Type B pancreatic cell (in vitro differentiated cells): ENCODE measurements at regions not wholly inside any gene's neighbourhood (a gene's known extent, or its start where the extent isn't known, plus 50 kb on each side); places are given as distances from the start of the nearest gene placed in this dataset.

Experiments used
- DNase-seq: peaks from one replicate; pipeline ENCODE4 v3.0.0; 2021; ENCODE audit warnings: mixed read lengths; ENCODE audit not compliant: unreplicated experiment; ENCODE audit errors: extremely low spot score
- H3K27ac Mint-ChIP-seq: 2 replicates; pipeline ENCODE4 v1.8.0; 2021; ENCODE audit warnings: mild to moderate bottlenecking, mixed read lengths
- H3K27me3 Mint-ChIP-seq: 2 replicates; pipeline ENCODE4 v1.8.0; 2021; ENCODE audit warnings: mixed read lengths
- H3K36me3 Mint-ChIP-seq: 2 replicates; pipeline ENCODE4 v1.8.0; 2021; ENCODE audit warnings: mixed read lengths
- H3K4me1 Mint-ChIP-seq: one replicate; pipeline ENCODE4 v1.8.0; 2021; ENCODE audit warnings: mixed read lengths; ENCODE audit not compliant: unreplicated experiment
- H3K4me3 Mint-ChIP-seq: 2 replicates; pipeline ENCODE4 v1.8.0; 2021; ENCODE audit warnings: mild to moderate bottlenecking, mixed read lengths
- H3K9me3 Mint-ChIP-seq: 2 replicates; pipeline ENCODE4 v1.8.0; 2021; ENCODE audit warnings: mixed read lengths
- TF ChIP-seq, protein P1 (sequence below): fragments of 200-600 bp; sonication (generic); conservative IDR thresholded peaks from 2 replicates; pipeline ENCODE4 v1.5.0; 2021; ENCODE audit warnings: antibody characterized with exemption, mild to moderate bottlenecking

GRCh38 chr13:111614613-111615012, 294.2 kb downstream of the TEX29 start:
- Mint-ChIP-seq H3K4me3 (no peak overlapping the region), H3K27ac (no peak overlapping the region), H3K36me3 (no peaks in the 10 kb centered on the region), H3K4me1 (no peaks in the 10 kb centered on the region), H3K27me3 (peaks cover 25% of the 10 kb centered on the region), H3K9me3 (no peaks in the 10 kb centered on the region)
- no peak for DNase-seq
- TF ChIP-seq, protein P1, sequence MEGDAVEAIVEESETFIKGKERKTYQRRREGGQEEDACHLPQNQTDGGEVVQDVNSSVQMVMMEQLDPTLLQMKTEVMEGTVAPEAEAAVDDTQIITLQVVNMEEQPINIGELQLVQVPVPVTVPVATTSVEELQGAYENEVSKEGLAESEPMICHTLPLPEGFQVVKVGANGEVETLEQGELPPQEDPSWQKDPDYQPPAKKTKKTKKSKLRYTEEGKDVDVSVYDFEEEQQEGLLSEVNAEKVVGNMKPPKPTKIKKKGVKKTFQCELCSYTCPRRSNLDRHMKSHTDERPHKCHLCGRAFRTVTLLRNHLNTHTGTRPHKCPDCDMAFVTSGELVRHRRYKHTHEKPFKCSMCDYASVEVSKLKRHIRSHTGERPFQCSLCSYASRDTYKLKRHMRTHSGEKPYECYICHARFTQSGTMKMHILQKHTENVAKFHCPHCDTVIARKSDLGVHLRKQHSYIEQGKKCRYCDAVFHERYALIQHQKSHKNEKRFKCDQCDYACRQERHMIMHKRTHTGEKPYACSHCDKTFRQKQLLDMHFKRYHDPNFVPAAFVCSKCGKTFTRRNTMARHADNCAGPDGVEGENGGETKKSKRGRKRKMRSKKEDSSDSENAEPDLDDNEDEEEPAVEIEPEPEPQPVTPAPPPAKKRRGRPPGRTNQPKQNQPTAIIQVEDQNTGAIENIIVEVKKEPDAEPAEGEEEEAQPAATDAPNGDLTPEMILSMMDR = no peak

DNA sequence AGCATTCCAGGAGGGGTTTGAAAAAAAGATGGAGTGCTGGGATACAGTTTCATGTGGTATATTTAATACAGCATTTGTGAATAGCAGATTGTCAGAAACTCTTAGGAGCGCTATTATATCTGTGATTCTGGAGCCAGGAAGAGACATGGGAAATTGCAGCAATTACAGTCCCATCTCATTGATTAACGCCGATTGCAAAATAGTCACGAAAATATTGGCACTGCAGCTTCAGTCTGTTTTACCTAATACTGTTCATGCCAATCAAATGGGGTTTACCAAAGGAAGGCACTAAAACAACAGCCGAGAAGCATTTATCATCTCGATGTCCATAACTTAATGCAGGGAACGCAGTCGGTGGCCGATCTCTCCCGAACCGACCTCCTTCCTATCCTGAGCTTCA, 295.8 kb downstream of the TEX29 start:
- Mint-ChIP-seq H3K27ac (no peak overlapping the region), H3K9me3 (no peaks in the 10 kb centered on the region), H3K4me3 (no peak overlapping the region), H3K4me1 (no peaks in the 10 kb centered on the region), H3K27me3 (peaks cover 17% of the 10 kb centered on the region), H3K36me3 (no peaks in the 10 kb centered on the region)
- no peak for DNase-seq
- TF ChIP-seq, protein P1 = no peak

GRCh38 chr13:111620166-111620565, 299.7 kb downstream of the TEX29 start:
- Mint-ChIP-seq H3K9me3 (no peaks in the 10 kb centered on the region), H3K4me1 (no peaks in the 10 kb centered on the region), H3K36me3 (no peaks in the 10 kb centered on the region), H3K27me3 (peaks cover 15% of the 10 kb centered on the region), H3K27ac (no peak overlapping the region), H3K4me3 (no peak overlapping the region)
- DNase-seq = no peak
- TF ChIP-seq, protein P1 = no peak

- H3K4me3 Mint-ChIP-seq = no peak overlapping the region
- no peak overlapping the region for H3K27ac Mint-ChIP-seq
- TF ChIP-seq, protein P1 = no peak
- H3K27me3 Mint-ChIP-seq = peaks cover 15% of the 10 kb centered on the region
- DNase-seq = no peak
- no peaks in the 10 kb centered on the region for H3K36me3 Mint-ChIP-seq
- H3K9me3 Mint-ChIP-seq = no peaks in the 10 kb centered on the region
- H3K4me1 Mint-ChIP-seq = no peaks in the 10 kb centered on the region
Observed at GRCh38 chr13:111620586-111620985, 300.1 kb downstream of the TEX29 start.

- no peaks in the 10 kb centered on the region for H3K9me3 Mint-ChIP-seq
Observed at GRCh38 chr13:111621164-111621563, 300.7 kb downstream of the TEX29 start.

More at GRCh38 chr13:111621164-111621563, 300.7 kb downstream of the TEX29 start:
- Mint-ChIP-seq H3K4me1 (no peaks in the 10 kb centered on the region), H3K4me3 (no peak overlapping the region), H3K27ac (no peak overlapping the region), H3K36me3 (no peaks in the 10 kb centered on the region), H3K27me3 (peaks cover 15% of the 10 kb centered on the region)
- TF ChIP-seq, protein P1 = no peak
- no peak for DNase-seq
